GM19395 (cell line): ENCODE measurements at regions not wholly inside any gene's neighbourhood (a gene's known extent, or its start where the extent isn't known, plus 50 kb on each side); places are given as distances from the start of the nearest gene placed in this dataset.

Experiments
- ATAC-seq: cut with Tn5 transposase; IDR thresholded peaks from one replicate; pipeline ENCODE4 v1.9.1; 2021; ENCODE audit warnings: mild to moderate bottlenecking, moderate library complexity; ENCODE audit not compliant: unreplicated experiment

DNA sequence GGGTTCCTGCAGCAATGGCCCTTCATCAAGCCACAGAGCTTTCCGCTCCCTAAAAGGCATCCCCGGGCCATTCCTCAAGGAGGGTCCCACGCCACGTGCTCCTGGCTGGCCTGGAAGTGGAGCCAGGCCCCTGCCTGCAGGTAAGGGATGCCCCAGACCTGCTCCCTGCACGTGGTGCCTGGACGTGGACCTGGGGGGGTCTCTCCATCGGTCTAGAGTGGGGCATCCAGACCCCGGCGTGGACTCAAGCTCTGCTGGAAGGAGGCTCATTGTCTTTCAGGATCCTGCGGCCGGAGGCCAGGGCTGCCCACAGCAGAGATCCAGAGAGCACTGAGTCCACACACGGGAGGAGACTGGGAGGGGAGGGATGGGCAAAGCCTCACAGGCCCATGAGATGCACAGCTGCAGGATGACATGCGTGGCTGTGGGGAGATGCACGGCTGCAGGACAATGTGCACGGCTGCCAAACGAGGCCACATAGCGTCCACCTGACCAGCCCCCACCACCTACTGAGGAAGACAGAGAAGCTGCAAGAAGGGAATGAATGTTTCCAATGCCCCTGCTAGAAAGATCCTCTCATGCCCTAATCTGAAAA lies 236.7 kb downstream of the BRD1 start:
- ATAC-seq: no peak

DNA sequence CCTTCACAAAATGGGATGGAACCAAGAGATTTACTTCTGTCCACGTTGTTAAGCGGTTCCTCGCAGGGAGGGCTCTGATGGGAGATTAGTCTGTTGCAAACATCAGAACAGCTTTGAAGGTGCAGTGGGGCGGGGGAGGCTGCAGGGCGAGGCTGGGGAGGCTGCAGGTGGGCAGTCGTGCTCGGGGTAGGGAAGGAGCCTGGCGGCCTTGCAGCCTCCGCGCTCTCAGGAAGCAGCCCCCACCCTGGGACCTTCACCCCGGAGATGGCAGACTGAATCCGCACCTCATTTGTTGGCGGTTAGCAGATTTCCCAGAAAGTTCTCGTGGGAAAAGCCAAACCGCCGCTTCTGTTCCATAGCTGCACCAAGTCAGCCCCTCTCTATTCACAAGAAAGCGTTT lies 237.3 kb downstream of the BRD1 start:
- ATAC-seq: no peak

DNA sequence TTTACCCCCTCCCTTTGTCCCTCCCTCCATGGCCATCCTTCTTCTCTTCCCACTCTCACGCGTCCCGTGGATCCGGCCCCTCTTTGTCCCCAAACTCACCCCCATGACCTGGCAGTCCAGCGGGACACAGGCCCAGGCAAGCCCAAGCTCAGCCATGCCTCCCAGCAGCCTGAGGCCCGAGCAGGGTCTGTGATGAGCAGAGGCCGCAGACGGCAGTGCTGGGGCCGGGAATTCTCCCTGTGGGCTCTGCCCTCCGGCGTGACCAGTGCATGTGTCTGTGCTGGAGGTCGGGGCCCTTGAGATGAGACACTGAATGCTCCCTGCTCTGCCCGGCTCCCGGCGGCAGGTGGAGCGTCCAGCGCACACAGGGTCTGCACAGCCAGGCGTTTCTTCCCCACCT lies 237.9 kb downstream of the BRD1 start:
- ATAC-seq: no peak

DNA sequence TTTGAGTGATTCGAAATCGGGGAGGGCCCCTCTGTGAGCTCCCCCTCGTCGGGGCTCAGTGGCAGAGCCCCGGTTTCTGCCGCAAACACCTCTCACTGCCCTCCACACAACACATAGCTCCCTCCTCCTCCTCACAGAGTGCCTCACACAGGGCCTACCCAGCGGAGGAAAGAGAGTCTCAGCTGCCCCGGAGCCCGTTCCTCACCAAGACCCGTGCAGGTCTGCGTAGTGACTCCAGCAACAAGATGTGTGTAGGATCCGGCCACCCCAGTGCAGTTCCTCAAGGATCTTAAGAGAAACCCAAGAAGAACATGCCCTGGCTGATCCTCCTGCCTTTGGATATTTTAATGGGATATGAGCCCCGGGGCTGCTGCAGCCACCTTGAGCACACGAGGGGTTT lies 238.4 kb downstream of the BRD1 start:
- no peak for ATAC-seq

DNA sequence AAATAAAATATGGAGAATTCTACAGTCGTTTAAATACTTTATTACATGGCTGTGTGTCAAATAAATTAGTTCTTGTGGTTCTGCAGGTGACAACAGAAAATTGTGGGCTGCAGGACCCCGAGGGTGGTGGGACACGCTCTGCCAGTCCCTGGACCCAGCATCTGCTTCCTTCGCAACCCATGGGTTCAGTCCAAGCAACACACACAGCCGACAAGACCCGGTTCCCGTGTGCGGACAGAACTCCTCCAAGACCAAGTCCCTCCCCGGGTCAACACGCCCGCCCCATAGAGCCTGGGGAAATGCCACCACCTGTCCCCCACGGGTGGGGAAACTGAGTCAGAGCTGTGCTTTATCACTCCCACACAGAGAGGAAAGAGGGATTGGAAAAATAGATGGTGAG lies 238.9 kb downstream of the BRD1 start:
- ATAC-seq: no peak

DNA sequence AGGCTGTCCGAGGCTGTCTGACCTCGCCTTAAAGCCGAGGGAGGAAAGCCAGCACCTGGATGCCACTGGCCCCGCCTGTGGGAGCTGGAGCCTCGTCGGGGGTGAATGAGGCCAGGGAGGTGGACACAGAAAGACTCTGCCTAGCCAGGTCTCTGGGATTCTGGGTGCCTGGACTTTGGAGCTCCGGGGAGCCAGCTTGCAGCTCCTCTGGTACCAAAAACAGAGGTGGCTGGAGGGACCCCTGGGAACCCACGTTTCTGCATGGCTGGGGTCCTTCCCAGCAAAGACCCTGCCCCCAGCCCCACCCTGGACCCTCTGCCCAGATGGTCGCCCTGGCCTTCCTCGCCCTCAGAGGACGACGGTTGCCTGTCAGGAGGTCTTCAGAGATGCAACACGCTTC lies 239.7 kb downstream of the BRD1 start:
- no peak for ATAC-seq

DNA sequence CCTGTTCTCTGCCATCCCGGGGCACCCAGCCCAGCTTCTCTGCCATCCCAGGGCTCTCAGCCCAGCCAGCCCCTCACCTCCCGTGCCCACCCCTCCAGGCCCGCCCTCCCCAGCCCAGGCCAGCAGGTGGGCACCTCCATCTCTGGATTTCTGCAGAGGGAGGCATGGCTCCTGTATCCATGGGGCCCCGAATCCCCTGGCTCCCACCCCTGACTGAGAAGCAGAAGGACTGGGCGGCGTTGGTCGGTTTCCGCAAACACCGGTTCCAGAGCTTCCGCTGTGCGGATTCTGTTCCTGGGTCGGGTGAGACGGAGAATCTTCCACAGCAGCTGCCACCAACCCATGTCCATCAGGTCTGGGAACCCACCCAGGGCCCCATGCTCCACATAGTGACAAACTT lies 240.3 kb downstream of the BRD1 start:
- ATAC-seq: no peak

DNA sequence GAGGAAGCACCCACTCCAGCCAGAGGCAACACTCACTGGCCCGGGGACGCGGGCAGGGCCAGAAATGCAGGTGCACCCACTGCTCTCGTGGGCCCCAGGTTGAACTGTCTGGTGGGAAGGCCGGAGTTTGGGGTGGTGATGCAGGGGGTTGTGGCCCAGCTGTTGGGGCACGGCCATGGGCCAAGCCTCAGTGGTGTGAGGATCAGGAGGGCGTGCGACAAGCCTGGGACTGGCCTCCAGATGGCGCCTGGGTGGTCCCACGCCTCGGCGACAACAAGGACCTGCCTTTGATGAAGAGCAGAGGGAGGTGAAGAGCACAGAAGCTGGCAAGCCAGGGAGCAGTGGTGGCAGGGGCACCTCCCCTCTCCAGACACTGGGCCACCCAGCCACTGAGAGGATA lies 240.8 kb downstream of the BRD1 start:
- no peak for ATAC-seq

DNA sequence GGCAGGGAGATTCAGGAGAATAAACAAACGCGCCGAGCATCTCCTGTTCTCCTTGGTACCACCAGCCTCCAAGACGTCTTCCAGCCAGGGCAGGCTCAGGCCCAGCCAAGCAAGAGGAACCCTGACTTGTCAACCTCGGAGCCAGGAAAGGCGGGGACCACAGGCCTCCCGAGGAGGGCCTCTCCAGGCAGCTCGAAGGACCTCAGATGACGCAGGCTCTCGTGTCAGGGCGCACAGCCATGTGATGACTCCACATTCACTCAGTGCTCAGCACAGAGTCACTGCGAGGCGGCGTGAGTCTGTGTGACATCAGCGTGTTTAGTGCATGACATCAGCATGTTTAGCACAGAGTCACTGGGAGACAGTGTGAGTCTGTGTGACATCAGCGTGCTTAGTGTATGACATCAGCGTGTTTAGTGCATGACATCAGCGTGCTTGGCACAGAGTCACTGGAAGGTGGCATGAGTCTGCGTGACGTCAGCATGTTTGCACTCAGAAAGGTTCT lies 241.4 kb downstream of the BRD1 start:
- ATAC-seq: no peak

DNA sequence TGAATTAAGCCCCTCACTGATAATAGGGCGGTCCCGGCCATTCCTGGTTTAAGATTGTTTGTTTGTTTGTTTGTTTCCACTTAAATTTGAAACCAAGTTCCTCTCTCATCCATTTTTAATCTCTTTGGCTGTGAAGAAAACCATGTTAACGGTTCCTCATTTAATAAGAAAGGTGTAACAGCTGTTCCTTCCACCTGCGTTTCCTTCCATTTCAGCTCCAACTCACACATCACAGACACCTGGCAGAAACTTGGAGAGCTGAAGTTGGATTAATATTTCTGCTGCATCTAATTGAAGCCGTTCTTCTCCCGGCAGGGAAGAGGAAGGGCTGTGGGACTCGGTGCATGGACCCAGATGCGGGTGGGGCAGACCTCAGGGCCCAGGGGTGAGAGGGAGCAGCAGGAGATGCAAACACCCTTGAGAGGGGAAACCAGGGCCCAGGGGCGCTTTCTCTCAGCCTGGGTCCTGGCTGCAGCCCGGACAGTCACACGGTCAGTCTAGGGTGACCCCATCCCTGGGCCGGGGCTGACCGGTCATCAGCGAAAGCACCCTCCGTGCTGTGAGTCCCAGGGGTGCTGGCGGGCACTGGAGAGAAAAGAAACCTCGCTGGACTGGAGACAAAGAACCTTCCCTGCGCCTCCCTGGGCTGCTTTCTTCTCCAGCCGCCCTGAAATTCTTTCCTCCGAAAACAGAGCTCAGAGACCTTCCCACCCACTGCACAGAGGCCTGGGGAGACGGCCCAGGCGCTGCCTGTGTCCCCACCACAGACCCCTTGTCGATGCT lies 242.0 kb downstream of the BRD1 start:
- ATAC-seq: no peak

DNA sequence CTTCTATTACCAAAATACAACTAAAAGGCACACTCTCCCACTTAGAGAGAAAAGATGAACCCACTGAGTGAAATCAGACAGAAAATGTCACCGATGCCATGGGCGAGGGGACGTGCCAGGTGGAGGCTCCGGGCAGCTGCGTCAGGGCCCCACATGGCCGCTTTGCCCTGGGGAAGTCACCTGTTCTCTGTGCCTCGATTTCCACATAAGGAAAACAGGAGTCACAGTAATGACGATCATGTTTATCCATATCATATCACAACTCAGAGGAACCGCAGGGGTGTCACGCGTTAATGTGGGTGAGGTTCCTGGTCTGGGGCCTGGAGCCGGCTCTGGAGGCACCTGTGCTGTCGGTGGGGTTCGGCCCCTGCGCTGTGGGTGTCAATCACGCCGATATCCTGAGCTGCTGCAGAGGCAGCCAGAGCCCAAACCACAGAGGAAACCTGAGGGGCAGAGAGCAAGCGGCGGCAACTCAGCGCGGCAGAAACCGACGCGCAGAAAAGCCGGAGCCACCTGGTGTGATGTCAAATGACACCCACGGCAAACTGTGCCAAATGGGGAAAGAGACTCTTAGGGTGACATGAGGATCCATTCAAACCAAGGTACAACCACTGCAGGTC lies 243.7 kb downstream of the BRD1 start:
- ATAC-seq: no peak

DNA sequence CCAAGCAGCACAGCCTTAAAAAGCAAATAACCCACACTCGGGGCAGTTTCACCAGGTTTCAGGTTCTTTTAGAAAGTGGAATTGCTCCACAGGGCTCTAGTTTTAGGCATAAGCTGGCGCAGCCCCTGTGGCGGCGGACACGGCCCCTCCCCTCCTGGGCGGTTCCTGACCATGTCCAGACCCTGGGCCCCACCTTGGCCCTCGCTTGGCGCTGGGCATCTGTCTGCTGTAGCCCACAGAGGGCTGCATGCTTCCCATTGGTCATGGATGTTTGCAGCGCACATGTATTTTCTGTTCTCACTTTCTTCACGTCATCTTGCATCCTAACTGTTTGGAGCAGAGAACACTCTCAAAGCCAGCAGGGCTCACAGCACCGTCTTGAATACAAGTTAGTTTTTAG lies 244.3 kb downstream of the BRD1 start:
- ATAC-seq: no peak

DNA sequence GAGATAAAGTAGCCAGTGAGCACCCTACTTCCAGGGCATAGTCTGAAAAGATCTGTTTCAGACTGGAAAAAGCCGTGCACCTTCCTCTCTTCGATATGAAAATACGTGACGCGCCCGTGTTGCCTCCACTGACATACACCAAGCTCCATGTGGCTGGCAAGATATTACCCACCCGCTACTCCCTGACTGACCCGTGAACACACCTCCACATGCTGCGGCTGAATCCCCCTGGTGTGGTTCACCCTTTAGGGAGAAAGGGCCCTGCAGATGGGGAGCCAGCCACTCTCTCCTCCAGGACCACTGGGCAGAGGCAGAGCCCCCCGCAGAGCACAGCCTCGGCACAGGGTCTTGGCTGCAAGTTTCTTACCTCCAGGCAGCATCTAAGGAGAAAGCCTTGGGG lies 245.0 kb downstream of the BRD1 start:
- no peak for ATAC-seq

DNA sequence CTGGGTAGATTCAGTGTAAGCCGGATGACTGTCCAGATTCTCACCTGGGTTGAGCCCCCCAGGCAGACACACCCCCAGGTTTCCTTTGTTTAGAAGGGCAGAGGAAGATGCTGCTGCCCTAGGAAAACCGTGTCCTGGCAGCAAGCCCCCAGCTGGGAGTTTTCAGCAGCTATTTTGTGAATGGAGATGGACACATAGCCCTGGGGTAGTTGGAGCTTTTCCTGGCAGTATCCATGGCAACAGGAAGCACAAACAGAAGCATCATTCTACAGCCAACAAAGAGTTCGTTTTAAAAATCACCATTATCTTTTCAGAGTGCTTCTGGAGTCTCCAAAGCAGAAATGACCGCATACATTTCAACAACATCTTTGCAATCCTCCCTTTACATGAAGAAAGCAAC lies 245.5 kb downstream of the BRD1 start:
- ATAC-seq: no peak

DNA sequence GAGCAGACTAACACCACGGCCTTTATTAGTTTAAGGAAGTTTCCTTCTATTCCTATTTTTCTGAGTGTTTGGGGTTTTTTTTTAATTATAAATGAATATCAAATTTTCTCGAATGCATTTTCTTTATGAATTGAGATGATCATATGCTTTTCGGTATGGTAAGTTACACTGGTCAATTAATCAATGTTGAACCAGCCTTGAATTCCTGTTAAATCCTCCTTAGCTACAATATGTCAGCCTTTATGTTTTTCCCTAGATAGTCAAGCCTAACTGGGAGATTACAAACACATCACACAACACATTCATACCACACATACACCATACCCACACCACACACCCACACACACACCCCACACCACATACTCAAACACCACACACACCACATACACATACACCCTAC lies 247.6 kb downstream of the BRD1 start:
- no peak for ATAC-seq

DNA sequence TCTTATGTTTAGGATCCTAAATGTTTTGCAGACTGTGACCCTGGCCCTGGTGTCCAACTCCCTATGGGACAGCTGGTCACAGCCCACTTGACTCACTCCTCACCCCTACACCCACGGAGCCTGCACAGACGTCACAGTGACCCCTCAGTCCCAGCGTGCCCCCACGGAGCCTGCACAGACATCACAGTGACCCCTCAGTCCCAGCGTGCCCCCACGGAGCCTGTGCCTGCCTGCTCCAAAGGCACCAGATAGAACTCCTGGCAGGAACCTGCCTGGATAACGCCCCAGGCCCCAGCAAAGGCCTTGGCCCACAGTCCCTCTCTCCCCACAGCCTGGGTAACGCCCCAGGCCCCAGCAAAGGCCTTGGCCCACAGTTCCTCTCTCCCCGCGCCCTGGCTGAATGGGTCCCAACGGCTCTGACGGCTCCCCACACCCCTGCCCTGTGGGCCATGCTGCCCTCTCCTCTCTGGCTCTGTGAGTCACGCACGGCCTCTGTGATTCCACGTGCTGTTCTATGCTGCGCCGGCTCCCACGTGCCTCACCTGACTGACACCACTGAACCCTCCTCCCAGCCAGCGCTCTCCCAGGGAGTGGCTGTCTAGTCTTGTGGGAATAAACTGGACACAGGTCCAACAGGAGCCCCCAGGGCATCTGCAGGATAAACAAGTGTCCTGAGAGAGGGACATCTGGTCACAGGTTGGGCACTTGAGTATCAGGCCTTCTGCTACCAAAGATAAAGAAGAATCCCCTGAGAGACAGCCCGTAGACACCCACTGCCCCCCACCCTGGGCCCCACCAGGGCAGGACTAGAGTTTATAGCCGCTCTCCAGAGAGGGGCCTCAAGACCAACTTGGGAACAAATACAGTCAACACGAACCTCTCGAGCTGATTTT lies 250.3 kb downstream of the BRD1 start:
- ATAC-seq: no peak

DNA sequence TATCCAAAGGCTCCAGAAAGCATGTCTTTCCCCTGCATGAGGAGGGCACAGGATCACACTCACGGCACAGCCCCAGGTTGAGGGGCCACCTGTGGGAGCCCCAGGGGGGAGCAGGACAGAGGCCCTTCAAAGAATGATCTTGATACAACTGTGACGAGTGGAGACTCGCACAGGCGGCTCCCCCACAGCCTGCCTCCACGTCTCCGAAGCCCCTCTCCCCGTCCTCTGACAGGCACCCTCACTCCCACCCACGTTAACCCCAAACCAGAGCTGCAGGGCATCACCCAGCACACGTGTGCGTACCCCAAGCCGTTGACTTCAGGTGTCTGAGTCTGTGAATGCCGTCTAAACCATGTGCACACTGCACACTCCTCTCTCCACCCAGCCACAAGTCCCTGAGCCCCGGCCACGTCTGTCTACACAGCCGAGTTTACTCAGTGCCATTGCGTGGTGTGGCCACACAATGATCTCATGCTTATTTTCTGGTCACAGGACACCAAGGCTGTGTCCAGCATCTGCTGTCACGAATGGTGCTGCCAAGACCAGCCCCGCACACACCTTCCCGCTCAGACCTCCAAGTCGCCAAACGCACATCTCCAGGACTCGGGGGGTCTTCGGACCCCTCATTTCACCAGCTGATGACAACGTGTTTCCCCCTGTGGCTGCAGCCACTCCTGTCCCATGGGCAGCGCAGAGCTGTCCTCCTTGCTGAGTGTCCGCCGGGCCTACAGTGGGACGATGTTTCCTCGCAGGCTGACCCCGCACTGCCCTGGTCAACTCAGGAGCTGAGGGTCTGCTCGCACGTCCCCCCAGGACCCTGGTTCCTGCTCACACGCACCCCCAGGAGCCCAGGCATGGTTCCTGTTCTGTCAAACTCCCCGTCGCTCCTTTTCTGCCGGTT lies 251.2 kb downstream of the BRD1 start:
- no peak for ATAC-seq

DNA sequence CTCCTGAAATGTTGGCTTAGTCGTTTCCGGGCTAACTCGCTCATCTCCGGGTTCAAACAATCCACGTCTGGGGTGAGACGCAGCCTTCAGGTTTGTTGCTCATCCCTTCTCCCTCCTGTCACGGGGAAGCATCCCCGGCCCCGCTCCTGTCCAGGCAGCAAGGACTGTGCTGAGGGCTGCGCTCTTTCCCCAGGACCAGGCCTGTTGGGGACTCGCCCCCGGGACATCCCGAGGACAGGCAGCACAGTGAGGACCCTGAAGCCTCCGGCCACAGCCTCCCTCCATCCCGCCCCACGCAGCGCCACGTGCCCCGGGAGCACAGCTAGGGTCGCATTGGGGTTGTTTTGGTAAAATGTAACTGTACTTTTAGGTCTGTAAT lies 252.0 kb downstream of the BRD1 start:
- ATAC-seq: no peak

DNA sequence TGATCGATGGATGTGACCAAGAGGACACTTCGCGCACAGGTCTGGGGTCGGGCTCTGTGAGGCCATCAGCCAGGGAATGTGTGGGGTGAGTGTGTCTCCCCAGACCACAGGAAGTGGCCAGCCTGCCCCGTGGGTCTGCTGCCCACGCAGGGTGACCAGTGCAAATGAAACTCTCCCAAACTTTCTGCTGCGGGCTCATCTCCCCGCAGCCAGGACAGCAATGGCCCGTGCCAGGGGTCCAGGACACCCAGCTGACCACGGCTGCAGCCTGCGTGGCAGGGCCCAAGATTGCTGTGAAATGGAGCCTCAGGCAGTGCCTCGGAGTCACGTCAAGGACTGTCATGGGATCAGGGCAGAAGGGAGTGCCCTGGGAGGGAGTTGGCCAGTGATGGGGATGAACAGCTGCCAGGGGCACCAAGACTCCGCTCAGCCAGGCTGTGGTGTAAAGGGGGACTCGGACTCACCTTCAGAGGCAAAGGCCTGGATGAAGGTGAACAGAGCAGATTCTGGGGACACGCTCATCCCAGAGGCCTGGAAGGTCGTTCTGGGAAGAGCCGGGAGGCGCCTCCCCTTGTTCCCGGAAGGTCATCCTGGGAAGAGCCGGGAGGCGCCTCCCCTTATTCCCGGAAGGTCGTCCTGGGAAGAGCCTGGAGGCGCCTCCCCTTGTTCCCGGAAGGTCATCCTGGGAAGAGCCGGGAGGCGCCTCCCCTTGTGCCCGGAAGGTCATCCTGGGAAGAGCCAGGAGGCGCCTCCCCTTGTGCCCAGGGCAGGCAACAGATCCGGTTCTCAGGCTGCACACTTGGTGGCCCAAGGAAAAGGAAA lies 252.6 kb downstream of the BRD1 start:
- ATAC-seq: no peak
